Naive B cell (primary cell): ENCODE measurements at regions not wholly inside any gene's neighbourhood (a gene's known extent, or its start where the extent isn't known, plus 50 kb on each side); places are given as distances from the start of the nearest gene placed in this dataset.
"Not testable (repeated sequence)": the region's sequence is repeated elsewhere in the genome, so short reads cannot be mapped to it uniquely, and the experiment has no call there.

ENCODE experiments used
- ATAC-seq, 2 donors: fragments of 150-1000 bp; cut with Tn5 transposase; 2 replicates each; pipeline ENCODE4 v1.10.0; 2021; ENCODE audit warnings: low read depth in 2 of 2, mild to moderate bottlenecking in 2 of 2, moderate library complexity in 2 of 2
- DNase-seq: peaks from one replicate; pipeline ENCODE4 v3.0.0; 2022
- H3K27ac Mint-ChIP-seq, 6 donors: one replicate each; pipeline ENCODE4 v1.8.0; 2020 to 2022; ENCODE audit warnings: mild to moderate bottlenecking in 6 of 6, mixed read lengths in 6 of 6, moderate library complexity in 5 of 6, inconsistent platforms in 2 of 6
- H3K27me3 Mint-ChIP-seq, 3 donors: one replicate each; pipeline ENCODE4 v1.8.0; 2021 to 2022; ENCODE audit warnings: mixed read lengths in 3 of 3, mild to moderate bottlenecking in 1 of 3
- H3K36me3 Mint-ChIP-seq, 2 donors: one replicate each; pipeline ENCODE4 v1.8.0; 2020 to 2022; ENCODE audit warnings: mixed read lengths in 2 of 2, inconsistent platforms in 1 of 2, mild to moderate bottlenecking in 1 of 2
- H3K4me1 Mint-ChIP-seq, 3 donors: one replicate each; pipeline ENCODE4 v1.8.0; 2020 to 2022; ENCODE audit warnings: mixed read lengths in 3 of 3, inconsistent platforms in 1 of 3, mild to moderate bottlenecking in 1 of 3, moderate library complexity in 1 of 3
- H3K4me3 Mint-ChIP-seq, 8 donors: one replicate each; pipeline ENCODE4 v1.8.0; 2020 to 2022; ENCODE audit warnings: mild to moderate bottlenecking in 8 of 8, mixed read lengths in 8 of 8, moderate library complexity in 8 of 8, inconsistent platforms in 2 of 8
- H3K9me3 Mint-ChIP-seq, 7 donors: one replicate each; pipeline ENCODE4 v1.8.0; 2020 to 2022; ENCODE audit warnings: mixed read lengths in 7 of 7, mild to moderate bottlenecking in 5 of 7, inconsistent platforms in 2 of 7, moderate library complexity in 1 of 7

DNA sequence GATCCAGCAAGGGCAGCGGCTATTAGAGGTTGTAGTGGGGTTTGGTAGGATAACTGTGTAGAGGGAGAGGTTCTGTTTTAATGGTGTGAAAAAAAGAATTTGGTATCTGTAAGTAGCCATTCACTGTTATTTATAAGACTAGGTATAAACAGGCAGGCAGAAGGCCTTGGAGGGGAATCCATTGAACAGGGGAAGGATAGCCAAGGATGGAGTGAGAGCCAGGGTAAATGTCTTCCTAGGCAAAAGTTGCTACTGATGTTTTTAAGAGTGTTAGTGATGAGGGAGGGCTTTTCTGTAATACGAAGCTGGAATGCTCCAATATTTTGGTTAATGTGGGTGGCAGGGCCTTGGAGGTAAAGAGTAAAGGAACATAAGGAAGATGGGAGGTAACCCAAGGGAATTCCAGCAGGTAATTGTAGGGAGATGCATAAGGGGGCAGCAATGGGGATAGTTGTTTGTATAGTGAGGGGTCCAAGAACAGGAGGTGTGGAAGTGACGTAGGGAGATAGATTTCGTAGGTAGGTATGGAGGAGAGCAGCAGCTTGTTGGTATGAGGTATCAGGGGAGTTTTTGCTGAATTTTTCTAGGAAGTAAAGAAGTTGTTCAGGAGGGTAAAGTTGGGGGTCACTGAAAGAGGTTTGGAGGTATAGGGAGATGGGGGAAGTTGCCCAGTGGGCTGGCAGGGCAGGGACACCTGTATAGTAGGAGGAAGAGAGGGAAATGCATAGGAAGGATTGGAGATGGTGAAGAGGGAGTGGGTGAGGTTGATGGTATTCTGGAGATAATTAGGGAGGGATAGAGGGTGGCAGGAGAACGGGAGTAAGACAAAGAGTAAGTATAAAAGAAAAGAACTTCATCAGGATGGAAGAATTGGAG, 752.4 kb upstream of the ADGRB3 start:
- Mint-ChIP-seq H3K4me1 (no peaks in the 10 kb centered on the region), H3K27ac (no peak overlapping the region)

DNA sequence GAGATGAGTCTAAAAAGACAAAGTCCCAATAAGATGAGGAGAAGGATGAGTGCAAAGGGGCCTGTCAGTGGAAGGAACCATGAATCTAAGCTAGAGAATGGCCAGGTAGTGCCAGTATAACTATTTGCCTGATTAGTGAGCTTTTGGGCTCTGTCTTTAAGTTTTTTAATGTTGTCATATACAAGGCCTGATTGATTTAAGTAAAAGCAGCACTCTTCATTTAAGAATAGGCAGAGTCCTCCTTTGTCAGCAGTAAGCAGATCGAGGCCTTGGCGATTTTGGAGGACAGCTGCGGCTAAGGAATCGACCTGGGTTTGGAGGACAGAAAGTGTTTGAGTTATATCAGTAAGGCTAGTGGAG, 753.4 kb upstream of the ADGRB3 start:
- Mint-ChIP-seq H3K4me3 (no peak overlapping the region), H3K4me1 (no peaks in the 10 kb centered on the region), H3K9me3 (peaks cover 0 to 4% (median 0%) of the 10 kb centered on the region in 7 donors), H3K27ac (no peak overlapping the region), H3K36me3 (no peaks in the 10 kb centered on the region), H3K27me3 (no peaks in the 10 kb centered on the region)
- no peak for DNase-seq
- no peak for ATAC-seq

More for the DNA sequence above, 752.4 kb upstream of the ADGRB3 start:
- DNase-seq (no peak), ATAC-seq (no peak)
- Mint-ChIP-seq H3K4me3 (no peak overlapping the region), H3K9me3 (peaks cover 0 to 7% (median 1%) of the 10 kb centered on the region in 7 donors), H3K36me3 (no peaks in the 10 kb centered on the region), H3K27me3 (no peaks in the 10 kb centered on the region)

DNA sequence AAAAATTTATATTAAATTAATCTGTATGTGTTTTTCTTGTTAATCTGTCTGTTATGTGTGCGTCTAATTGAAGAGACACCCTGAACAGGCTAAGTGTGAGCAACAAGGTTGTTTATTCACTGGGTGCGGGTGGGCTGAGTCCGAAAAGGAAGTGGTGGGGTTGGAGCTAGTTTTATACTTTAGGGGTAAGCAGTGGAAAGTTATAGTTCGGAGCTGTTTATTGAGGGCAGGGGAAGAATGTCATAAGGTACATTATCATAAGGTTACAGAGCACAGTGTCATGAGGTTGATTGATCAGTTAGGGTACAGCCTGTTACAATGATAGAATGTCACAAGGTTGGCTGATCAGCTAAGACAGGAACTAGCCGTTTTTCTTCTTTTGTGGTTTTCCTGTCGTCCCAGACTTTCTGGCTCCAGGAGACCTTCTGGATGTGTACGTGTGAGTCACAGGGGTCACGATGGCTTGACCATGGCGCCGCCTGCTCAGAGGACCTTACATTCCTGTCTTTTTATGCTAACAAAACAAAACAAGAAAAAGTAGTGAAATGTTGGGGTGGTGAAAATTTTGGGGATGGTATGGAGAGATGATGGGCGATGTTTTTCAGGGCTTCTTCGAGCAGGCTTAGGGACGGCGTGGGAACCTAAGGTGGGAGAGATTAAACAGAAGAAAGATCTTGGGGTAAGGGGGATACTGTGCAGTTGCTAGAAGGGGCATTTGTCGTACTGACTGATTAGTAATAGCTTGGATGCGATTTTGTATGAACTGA, 754.0 kb upstream of the ADGRB3 start:
- Mint-ChIP-seq H3K9me3 (peaks cover 0 to 4% (median 0%) of the 10 kb centered on the region in 7 donors), H3K36me3 (no peaks in the 10 kb centered on the region), H3K27ac (no peak overlapping the region), H3K4me3 (no peak overlapping the region), H3K4me1 (no peaks in the 10 kb centered on the region), H3K27me3 (no peaks in the 10 kb centered on the region)
- ATAC-seq, result no peak
- no peak for DNase-seq

DNA sequence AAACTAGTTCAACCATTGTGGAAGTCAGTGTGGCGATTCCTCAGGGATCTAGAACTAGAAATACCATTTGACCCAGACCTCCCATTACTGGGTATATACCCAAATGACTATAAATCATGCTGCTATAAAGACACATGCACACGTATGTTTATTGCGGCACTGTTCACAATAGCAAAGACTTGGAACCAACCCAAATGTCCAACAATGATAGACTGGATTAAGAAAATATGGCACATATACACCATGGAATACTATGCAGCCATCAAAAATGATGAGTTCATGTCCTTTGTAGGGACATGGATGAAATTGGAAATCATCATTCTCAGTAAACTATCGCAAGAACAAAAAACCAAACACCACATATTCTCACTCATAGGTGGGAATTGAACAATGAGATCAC, 754.7 kb upstream of the ADGRB3 start:
- DNase-seq, H3K4me1 Mint-ChIP-seq, H3K9me3 Mint-ChIP-seq, H3K27me3 Mint-ChIP-seq, H3K36me3 Mint-ChIP-seq, H3K27ac Mint-ChIP-seq, ATAC-seq, H3K4me3 Mint-ChIP-seq: not testable (repeated sequence)

DNA sequence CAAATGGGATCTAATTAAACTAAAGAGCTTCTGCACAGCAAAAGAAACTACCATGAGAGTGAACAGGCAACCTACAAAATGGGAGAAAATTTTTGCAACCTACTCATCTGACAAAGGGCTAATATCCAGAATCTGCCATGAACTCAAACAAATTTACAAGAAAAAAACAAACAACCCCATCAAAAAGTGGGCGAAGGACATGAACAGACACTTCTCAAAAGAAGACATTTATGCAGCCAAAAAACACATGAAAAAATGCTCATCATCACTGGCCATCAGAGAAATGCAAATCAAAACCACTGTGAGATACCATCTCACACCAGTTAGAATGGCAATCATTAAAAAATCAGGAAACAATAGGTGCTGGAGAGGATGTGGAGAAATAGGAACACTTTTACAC, 755.2 kb upstream of the ADGRB3 start:
- H3K9me3 Mint-ChIP-seq, H3K4me3 Mint-ChIP-seq, H3K4me1 Mint-ChIP-seq, DNase-seq, H3K36me3 Mint-ChIP-seq, H3K27ac Mint-ChIP-seq, ATAC-seq, H3K27me3 Mint-ChIP-seq: not testable (repeated sequence)

DNA sequence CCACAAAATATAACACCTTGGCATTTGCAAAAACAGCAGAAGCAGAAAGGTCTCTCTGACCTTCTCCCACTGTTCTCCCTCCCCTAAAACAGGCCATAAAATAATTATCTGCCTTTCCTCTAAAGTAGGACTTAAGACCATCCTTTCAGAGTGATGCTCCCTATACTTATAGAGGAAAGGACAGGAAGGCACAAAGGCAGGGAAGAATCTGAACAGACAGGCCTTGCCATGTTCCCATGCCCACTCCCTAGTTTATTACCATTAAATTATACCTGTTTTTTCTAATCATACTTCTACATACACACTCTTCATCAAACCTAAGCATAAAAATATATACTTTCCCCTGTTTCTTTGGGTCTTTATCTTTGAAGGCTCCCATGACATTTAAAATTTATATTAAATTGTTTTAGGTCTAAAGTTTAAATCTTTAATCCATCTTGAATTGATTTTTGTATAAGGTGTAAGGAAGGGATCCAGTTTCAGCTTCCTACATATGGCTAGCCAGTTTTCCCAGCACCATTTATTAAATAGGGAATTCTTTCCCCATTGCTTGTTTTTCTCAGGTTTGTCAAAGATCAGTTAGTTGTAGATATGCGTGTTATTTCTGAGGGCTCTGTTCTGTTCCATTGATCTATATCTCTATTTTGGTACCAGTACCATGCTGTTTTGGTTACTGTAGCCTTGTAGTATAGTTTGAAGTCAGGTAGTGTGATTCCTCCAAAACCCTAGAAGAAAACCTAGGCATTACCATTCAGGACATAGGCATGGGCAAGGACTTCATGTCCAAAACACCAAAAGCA, 755.8 kb upstream of the ADGRB3 start:
- H3K27me3 Mint-ChIP-seq, H3K36me3 Mint-ChIP-seq, H3K9me3 Mint-ChIP-seq, DNase-seq, H3K27ac Mint-ChIP-seq, H3K4me1 Mint-ChIP-seq, ATAC-seq, H3K4me3 Mint-ChIP-seq: not testable (repeated sequence)

DNA sequence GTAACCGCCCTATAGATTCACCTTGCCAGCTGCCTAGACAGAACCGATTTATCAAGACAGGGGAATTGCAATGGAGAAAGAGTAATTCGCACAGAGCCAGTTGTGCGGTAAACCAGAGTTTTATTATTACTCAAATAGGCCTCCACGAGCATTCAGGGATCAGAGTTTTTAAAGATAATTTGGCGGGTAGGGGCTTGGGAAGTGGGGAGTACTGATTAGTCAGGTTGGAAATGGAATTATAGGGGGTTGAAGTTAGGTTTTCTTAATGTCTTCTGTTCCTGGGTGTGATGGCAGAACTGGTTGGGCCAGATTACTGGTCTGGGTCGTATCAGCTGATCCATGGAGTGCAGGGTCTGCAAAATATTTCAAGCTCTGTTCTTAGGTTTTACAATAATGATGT, 756.9 kb upstream of the ADGRB3 start:
- not testable (repeated sequence) for H3K27ac Mint-ChIP-seq, H3K27me3 Mint-ChIP-seq, ATAC-seq, H3K4me3 Mint-ChIP-seq, H3K36me3 Mint-ChIP-seq, H3K9me3 Mint-ChIP-seq, DNase-seq, H3K4me1 Mint-ChIP-seq

DNA sequence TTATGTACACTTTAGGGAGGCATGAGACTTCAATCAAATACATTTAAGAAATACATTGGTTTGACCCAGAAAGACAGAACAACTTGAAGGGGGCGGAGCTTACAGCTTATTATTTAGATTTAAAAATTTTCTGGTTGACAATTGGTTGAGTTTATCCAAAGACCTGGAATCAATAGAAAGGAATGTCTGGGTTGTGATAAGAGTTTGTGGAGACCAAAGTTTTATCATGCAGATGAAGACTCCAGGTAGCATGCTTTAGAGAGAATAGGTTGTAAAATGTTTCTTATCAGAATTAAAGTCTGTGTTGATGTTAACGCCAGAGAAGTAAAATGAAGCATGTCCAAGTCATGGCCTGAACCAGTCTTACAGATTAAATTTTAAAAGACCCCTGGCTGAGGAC, 757.8 kb upstream of the ADGRB3 start:
- Mint-ChIP-seq H3K9me3 (peaks cover 0 to 15% (median 7%) of the 10 kb centered on the region in 7 donors), H3K27ac (no peak overlapping the region), H3K4me1 (no peaks in the 10 kb centered on the region), H3K27me3 (no peaks in the 10 kb centered on the region), H3K4me3 (no peak overlapping the region), H3K36me3 (no peaks in the 10 kb centered on the region)
- DNase-seq (no peak), ATAC-seq (no peak)

DNA sequence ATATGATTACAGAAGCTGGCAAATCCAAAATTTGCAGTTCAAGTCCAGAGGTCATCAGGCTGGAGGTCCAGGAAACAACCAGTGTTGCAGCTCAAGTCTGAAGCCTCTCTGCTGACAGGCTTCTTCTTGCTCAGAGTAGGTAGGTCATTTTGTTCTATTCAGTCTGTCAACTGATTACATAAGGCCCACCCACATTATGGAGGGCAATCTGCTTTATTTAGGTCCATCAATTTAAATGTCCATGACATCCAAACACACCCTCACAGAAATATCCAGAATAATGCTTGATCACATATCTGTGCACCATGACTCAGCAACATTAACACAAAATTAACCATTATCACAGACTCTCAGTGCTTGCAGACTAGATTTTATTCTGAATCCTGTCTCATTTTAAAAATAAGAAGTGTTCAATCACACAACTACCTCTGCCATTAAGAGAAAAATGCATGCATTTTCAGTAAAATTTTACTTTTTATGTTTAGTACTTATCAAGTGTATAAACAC, 759.2 kb upstream of the ADGRB3 start:
- Mint-ChIP-seq H3K36me3 (no peaks in the 10 kb centered on the region), H3K27ac (no peak overlapping the region), H3K4me3 (no peak overlapping the region), H3K4me1 (no peaks in the 10 kb centered on the region), H3K27me3 (no peaks in the 10 kb centered on the region), H3K9me3 (peaks cover 0 to 16% (median 7%) of the 10 kb centered on the region in 7 donors)
- ATAC-seq (no peak), DNase-seq (no peak)

DNA sequence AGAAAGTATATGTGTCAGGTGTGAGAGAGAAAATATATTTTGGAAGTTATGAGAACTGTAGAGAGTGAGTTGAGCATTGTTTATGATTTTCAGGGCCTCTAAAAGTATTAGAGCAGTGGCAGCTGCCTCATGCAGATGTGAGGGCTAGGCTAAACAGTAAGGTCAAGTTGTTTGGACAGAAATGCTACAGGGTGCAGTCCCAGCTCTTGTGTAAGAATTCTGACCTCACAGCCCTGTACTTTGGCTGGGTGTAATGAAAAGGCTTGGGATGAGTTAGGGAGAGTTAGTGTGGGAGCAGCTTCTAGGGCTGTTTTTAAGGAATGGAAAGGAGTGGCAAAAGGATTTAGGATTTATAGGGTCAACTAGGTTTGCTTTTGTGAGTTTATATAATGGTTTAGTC, 764.8 kb upstream of the ADGRB3 start:
- H3K27ac Mint-ChIP-seq, result no peak overlapping the region
- H3K4me3 Mint-ChIP-seq, result no peak overlapping the region
- H3K27me3 Mint-ChIP-seq, result no peaks in the 10 kb centered on the region
- H3K9me3 Mint-ChIP-seq, result peaks cover 0 to 16% (median 4%) of the 10 kb centered on the region in 7 donors
- no peaks in the 10 kb centered on the region for H3K4me1 Mint-ChIP-seq
- H3K36me3 Mint-ChIP-seq, result no peaks in the 10 kb centered on the region
- no peak for DNase-seq
- ATAC-seq, result no peak

DNA sequence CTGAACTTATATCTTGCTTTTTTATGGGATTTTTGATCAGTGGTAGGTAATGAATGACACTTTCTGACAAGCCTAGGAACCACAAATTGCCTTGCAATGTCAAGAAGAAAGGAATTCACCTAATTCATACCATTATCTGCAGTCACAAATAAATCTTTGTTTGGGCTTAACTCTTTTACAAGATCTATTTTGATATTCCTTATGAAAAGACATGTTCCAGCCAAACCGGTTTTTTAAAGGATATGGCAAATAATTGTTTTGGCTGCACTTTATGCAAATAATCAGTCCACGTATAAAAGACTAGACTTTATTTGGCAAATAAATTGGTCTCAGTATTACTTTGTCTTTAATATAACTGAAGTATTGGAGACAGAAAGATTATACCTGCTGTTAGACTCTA, 771.7 kb upstream of the ADGRB3 start:
- H3K27me3 Mint-ChIP-seq, result no peaks in the 10 kb centered on the region
- H3K4me3 Mint-ChIP-seq, result no peak overlapping the region
- no peaks in the 10 kb centered on the region for H3K4me1 Mint-ChIP-seq
- H3K36me3 Mint-ChIP-seq, result no peaks in the 10 kb centered on the region
- H3K9me3 Mint-ChIP-seq, result peaks cover 0 to 4% (median 1%) of the 10 kb centered on the region in 7 donors
- H3K27ac Mint-ChIP-seq, result no peak overlapping the region
- ATAC-seq (no peak), DNase-seq (no peak)

DNA sequence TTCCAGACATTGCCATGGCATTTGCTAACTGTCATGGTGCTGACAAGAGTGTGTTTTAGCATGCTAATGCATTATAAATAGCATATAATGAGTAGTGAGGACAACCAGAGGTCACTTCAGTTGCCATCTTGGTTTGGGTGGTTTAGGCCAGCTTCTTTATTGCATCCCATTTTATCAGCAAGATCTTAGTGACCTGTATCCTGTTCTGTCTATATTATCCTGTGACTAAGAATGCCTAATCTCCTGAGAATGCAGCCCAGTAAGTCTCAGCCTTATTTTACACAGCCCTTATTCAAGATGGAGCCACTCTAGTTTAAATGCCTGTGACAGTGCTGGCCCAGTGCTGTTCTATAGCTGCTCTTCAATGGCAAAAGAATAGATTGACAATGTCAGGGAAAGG, 781.0 kb upstream of the ADGRB3 start:
- Mint-ChIP-seq H3K27me3 (no peaks in the 10 kb centered on the region), H3K4me1 (no peaks in the 10 kb centered on the region), H3K36me3 (no peaks in the 10 kb centered on the region), H3K27ac (no peak overlapping the region), H3K4me3 (no peak overlapping the region), H3K9me3 (peaks cover 0 to 14% (median 8%) of the 10 kb centered on the region in 7 donors)
- ATAC-seq (no peak), DNase-seq (no peak)

DNA sequence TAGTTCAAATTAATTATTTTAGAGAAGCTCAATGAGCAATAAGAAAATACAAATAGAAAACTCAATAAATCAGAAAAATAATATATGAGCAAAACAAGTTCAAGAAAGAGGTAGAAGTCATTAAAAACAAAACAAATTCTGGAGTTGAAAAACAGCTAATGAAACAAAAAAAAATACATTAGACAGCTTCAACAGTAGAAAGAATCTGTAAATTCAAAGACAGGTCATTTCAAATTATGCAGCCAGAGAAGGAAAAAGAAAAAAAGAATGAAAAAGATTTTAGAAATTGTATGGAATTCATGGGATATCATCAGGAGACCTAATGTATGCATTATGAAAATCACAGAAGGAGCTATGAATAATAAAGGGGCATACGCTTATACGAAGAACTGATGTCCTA, 795.3 kb upstream of the ADGRB3 start:
- no peak for ATAC-seq
- Mint-ChIP-seq H3K4me3 (no peak overlapping the region), H3K27ac (no peak overlapping the region)

More for the DNA sequence above, 795.3 kb upstream of the ADGRB3 start:
- no peaks in the 10 kb centered on the region for H3K4me1 Mint-ChIP-seq
- no peak for DNase-seq
- no peaks in the 10 kb centered on the region for H3K27me3 Mint-ChIP-seq
- H3K36me3 Mint-ChIP-seq, result no peaks in the 10 kb centered on the region
- peaks cover 5 to 43% (median 15%) of the 10 kb centered on the region in 7 donors for H3K9me3 Mint-ChIP-seq
